ENCODE measurements at regions not wholly inside any gene's neighbourhood (a gene's known extent, or its start where the extent isn't known, plus 50 kb on each side); places are given as distances from the start of the nearest gene placed in this dataset.
"Not testable (repeated sequence)": the region's sequence is repeated elsewhere in the genome, so short reads cannot be mapped to it uniquely, and the experiment has no call there.

- no peak for DNase-seq (ENCODE audit: low spot score)
Observed at GRCh38 chrX:45986081-45986480, 559.1 kb downstream of the ZNF674 start.

- DNase-seq (ENCODE audit: low spot score) = not testable (repeated sequence)
Observed at GRCh38 chrX:45982958-45983727, 562.1 kb downstream of the ZNF674 start.

- no peak for DNase-seq (ENCODE audit: low spot score)
Observed at GRCh38 chrX:45980726-45981125, 564.5 kb downstream of the ZNF674 start.

GRCh38 chrX:45975633-45976032 is 569.6 kb downstream of the ZNF674 start:
- no peak for DNase-seq (ENCODE audit: low spot score)

- DNase-seq (ENCODE audit: low spot score) = no peak
Observed at GRCh38 chrX:45972636-45973035, 572.6 kb downstream of the ZNF674 start.

- DNase-seq (ENCODE audit: low spot score) = no peak
Observed at GRCh38 chrX:45959567-45959966, 585.7 kb downstream of the ZNF674 start.

GRCh38 chrX:45956191-45956870 is 588.9 kb downstream of the ZNF674 start:
- no peak for DNase-seq (ENCODE audit: low spot score)

- no peak for DNase-seq (ENCODE audit: low spot score)
Observed at GRCh38 chrX:45955661-45956060, 589.6 kb downstream of the ZNF674 start.

- DNase-seq (ENCODE audit: low spot score) = no peak
Observed at GRCh38 chrX:45954026-45954425, 591.2 kb downstream of the ZNF674 start.

GRCh38 chrX:45952030-45952429 is 593.2 kb downstream of the ZNF674 start:
- no peak for DNase-seq (ENCODE audit: low spot score)

- no peak for DNase-seq (ENCODE audit: low spot score)
Observed at GRCh38 chrX:45935408-45935807, 609.8 kb downstream of the ZNF674 start.

GRCh38 chrX:45912316-45912715 is 632.9 kb downstream of the ZNF674 start:
- no peak for DNase-seq (ENCODE audit: low spot score)

- no peak for DNase-seq (ENCODE audit: low spot score)
Observed at GRCh38 chrX:45907786-45908185, 637.4 kb downstream of the ZNF674 start.

GRCh38 chrX:45903781-45904201 is 641.4 kb downstream of the ZNF674 start:
- DNase-seq (ENCODE audit: low spot score) = no peak

- peak; percentile 8 for DNase-seq (ENCODE audit: low spot score)
Observed at GRCh38 chrX:45900766-45901615, 644.2 kb downstream of the ZNF674 start.

- no peak for DNase-seq (ENCODE audit: low spot score)
Observed at GRCh38 chrX:45894864-45895645, 650.2 kb downstream of the ZNF674 start.

GRCh38 chrX:45889471-45889870 is 655.8 kb downstream of the ZNF674 start:
- peak; percentile 10 for DNase-seq (ENCODE audit: low spot score)

- DNase-seq (ENCODE audit: low spot score) = no peak
Observed at GRCh38 chrX:45888518-45888917, 656.7 kb downstream of the ZNF674 start.

- DNase-seq (ENCODE audit: low spot score) = no peak
Observed at GRCh38 chrX:45885931-45886330, 659.3 kb downstream of the ZNF674 start.

- DNase-seq (ENCODE audit: low spot score) = no peak
Observed at GRCh38 chrX:45879512-45879911, 665.7 kb downstream of the ZNF674 start.

GRCh38 chrX:45876206-45876605 is 669.0 kb downstream of the ZNF674 start:
- DNase-seq (ENCODE audit: low spot score) = no peak

- DNase-seq (ENCODE audit: low spot score) = no peak
Observed at GRCh38 chrX:45873781-45874180, 671.4 kb downstream of the ZNF674 start.
